NCI-H2107 (cell line): ENCODE measurements at regions not wholly inside any gene's neighbourhood (a gene's known extent, or its start where the extent isn't known, plus 50 kb on each side); places are given as distances from the start of the nearest gene placed in this dataset.

Experiments
- DNase-seq: peaks from one replicate; lab custom pipeline; 2025; lab: John Stamatoyannopoulos, UW

DNA sequence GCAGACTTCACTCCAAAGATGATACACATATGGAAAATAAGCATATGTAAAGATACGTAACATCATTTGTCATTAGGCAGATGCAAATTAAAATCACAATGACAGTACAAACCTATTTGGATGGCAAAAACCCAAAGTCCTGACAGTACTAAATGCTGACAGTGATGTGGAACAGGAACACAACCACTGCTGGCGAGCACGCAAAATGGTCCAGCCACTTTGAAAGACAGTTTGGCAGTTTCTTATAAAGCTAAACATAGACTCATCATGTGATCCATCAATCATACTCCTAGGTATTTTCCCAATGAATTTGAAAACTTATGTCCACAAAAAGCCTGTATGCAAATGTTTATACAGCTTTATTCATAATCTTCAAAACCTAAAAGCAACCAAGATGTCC, 200.7 kb downstream of the RAMP3 start:
- DNase-seq, result no peak

DNA sequence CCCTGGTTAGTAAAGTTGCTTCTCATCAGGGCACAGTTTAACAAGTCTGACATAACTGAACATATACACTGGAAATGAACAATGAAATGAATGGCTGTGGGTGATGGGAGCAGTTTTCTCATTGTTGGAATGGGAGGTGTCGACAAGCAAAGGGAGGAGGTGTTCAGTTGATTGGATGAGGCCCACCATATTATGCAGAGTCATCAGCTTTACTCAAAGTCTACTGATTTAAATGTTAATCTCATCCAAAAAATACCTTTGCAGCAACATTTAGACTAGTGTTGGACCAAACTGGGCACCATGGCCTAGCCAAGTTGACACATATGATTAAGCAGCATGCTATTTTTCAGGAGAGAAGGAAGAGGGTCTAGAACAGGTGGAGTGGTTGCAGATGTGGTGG, 201.7 kb downstream of the RAMP3 start:
- DNase-seq, result no peak

DNA sequence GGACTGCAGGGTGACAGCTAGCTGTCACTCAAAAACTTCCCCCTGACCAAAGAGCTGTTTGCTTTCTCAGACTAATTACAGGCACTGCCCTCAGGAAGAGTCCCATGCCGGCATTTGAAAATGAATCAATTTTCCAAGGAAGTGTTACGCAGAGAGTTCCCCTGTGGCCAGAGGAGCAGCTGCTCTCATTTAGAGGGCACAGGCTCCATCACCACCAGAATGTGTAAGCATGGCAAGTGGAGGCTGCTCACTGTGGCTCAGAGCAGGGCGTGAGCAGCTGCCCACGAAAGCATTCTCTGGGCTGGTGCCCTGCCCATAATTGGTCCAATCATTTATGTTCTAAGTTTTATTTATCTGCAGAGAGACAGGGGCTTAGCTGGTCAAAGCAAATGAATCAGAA, 202.2 kb downstream of the RAMP3 start:
- DNase-seq, result no peak

DNA sequence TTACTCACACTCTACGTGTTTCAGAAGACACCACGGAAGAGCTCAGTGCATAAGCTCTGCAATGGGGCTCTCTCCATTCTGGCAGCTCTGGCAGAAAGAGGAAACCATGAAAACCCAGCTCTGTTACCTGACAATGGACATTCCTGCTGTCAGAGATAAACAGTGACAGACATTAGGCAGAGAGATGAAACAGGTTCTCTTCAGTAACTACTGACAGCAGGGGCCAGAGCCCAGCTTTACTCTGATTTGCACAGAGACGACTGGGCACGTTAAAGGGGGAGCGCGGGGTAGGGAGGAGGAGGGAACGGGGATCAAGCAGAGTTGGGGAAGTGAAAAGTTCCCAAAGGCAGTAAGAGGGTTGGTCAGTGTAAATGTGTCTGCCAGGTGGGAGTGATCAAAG, 206.1 kb downstream of the RAMP3 start:
- no peak for DNase-seq

DNA sequence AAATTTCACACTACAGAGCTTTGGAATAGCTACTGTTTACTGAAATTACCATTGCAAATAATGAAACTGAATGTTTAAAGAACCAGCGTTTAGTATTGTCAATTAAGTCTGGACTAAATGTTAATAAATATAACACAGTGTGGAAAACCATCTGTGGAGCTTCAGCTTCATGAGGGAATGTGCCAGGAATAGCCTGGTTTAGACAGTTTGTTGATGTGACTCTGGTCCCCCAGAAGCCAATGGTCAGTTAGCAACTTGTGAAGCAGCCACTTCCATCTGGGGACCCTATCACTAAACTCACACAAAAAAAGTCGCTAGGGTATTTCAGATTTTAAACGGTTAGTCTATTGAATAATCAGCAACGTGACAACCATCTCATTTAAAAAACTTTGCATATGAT, 207.8 kb downstream of the RAMP3 start:
- no peak for DNase-seq

DNA sequence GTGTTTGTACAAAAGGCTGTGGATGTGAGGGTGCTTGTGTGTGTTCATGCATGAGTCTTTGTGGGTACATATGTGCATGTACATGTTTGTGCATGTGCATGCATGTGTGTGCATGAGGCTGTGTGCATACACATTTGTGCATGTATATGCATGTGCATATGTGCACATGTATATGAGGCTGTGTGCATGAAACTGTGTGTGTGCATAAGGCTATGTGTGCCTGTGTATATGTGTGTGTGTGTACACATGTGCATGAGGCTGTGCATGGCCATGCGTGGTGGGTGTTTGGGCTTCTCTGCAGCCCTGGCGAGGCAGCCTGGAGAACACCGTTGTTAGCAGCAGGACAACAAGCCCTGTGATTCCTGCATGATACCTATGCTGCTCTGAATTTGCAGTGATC, 207.7 kb upstream of the ADCY1 start:
- DNase-seq, result no peak

DNA sequence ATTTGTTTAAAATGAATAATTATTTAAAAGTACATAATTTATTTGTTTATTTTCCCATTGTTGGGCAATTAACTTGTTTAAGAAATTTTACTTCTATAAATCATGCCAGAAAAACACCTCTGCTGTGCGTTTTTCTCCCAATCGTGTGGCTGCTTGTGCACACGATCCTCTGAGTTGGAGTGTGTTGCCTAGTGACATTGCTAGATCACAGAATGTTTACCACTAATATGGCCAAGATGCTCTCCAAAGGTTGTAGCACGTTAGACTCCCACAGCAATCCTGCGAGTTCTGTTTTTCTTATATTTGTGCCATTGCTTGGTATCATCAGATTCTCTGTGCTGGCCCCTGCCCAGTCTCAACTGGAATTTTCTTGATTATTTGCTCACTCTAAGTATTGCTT, 207.1 kb upstream of the ADCY1 start:
- no peak for DNase-seq

DNA sequence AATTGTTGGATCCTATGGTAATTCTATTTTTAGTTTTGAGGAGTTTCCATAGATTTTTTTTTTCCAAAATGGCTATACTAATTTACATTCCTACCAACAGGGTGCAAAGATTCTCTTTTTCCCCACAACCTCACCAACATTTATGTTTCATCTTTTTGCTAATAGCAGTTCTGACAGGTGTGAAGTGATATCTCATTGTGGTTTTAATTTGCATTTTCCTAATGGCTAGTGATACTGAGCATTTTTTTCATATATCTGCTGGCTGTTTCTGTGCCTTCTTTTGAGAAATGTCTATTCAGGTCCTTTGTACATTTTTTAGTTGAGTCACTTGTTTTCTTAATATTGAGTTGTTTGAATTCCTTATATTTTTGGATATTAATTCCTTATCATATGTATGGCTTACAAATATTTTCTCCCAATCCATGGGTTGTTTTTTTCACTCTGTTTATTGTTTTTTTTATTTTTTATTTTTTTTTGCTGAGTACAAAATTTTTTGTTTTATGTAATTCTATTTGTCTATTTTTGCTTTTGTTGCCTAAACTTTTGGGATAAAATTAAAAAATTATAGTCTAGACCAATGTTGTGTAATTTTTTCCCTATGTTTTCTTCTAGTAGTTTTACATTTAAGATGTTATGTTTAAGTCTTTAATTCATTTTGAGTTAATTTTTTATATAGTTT, 205.9 kb upstream of the ADCY1 start:
- DNase-seq, result no peak

DNA sequence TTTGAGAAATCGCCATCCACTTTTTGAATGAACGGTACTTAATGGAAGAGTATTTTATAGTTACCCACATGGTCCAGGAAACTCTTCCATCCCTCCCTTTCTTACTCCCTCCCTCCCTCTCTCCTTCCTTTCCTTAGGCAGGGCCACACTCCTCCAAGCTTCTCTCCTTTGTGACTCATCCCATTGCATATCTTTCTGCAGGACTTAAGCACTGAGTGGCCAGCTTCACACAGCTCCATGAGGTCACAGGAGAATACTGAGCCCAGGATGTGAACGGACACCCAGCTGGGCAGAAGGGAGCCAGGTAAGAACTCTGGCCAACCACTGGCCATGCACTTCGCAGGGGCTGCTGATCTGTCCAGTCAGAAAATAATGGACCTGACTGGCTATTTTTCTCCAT, 189.7 kb upstream of the ADCY1 start:
- no peak for DNase-seq

DNA sequence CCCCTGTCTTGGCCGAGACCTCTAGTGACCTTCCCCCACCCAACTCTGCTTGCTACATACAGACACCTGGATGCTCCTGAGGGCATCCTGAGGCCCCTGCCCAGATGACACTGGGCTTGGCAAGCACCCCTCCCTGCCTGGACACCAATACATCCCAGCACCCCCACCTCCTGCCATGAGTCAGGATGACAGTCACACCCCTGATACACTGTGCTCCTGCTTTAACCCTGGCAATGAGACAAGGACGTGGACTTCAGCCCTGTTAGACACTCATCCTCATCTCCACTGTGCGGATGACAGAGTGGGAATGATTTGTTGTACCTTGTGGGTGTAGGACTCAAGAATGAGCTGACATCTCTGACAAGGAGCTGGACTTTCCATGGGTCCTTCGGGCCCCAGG, 186.3 kb upstream of the ADCY1 start:
- DNase-seq, result no peak

DNA sequence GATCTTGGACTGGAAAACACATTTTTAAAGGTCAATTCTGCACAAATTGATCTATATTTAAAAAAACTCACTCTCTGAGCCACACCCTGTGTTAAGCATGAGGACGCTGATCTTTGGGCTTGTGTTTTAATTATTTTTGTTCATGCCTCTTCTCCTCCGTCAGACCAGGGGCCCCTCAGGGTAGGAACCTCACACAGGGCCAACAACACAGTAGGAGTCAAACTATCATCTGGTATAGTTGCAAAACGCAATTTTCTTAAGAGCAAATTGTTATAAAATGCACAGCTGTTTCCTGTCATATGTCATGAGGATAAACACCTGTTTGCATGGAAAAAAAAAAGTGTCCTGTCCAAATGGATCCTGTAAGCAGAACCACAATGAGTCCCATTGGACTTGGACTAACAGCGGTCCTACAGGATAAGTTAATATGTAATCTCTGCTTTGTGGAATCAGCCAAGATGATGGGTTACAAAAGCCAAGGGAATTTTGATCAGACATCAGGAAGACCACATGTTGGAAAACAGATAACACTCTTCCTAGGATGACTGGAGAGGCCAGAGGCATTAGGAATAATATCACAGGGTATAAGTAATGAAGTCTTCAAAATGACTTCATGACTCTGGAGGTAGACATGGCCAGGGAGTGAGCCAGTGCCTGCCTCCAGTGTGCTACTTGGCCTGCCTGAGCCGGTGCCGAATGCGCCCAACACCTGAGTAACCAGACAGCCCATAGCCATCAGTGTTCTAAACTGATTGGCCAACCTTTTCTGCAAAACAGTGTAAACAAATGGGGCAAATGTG, 184.9 kb upstream of the ADCY1 start:
- no peak for DNase-seq

DNA sequence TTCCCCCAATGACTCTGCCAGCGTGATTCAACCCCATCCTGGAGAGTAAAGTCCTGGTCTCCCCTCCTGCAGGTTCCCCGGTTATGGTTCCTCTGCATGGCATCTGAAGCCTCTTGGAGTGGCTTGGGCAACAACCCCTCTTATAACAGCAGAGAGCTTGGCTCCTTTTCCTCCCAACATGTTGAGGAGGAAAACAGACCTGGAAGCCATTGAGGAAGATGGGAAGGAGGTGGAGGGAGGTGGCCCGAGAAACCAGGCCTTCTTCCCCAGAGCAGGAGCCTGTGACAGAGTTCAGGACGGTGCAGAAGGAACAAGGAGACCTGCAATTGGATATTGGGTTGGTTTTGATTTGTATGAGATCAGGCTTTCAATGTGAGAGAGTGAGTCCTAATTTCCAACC, 184.0 kb upstream of the ADCY1 start:
- no peak for DNase-seq

DNA sequence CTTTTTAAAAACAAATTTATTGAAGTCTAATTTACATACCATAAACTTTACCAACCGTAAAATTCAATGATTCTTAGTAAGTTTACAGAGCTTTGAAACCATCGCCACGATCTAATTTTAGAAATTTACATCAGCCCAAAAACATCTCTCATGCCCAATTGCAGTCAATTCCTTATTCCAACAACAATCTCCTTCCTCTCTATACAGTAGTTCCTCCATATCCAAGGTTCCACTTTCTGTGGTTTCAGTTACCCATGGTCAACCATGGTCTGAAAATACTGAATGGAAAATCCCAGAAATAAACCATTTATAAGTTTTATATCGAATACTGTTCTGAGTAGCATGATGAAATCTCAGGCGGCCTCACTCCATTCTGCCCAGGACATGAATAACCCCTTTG, 183.4 kb upstream of the ADCY1 start:
- no peak for DNase-seq

DNA sequence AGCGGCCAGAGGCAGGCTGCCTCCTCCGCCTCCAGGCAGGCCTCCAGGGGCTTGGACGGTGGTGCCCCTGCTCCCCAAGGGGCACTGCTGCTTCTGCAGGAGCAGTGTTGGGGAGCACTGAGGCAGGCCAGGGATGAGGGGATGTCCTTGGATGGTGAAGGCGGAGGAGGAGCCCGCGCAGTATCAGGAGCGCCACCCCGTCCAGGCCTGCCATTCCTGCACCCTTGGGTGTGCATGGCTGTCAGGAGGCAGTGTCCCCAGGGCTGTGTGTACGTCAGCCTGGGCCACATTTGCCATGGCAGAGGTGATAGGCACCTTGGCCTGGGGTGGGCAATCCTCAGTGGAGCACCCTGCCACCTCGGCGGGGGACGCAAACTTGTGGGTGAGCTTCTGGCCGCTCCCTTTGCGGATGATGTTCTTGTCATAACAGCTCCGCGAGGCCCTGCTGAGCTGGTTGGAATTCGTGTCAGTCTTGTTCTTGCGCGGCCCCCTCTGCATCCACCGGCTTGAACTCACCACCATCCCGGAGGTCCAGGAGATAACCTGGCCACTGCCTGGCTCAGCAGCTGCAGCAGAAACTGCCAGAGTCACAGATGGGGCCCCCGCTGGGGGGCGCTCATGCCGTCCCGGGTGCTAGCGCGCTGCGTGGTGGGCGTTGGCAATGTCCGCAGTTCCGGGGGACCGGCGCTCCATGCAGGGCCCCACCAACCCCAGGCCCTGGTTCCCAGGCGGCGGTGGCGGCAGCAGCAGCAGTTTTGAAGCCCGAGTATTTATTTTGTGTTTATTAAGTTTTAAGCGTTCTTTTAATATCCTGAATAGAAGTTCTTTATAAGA, 182.3 kb upstream of the ADCY1 start:
- no peak for DNase-seq

DNA sequence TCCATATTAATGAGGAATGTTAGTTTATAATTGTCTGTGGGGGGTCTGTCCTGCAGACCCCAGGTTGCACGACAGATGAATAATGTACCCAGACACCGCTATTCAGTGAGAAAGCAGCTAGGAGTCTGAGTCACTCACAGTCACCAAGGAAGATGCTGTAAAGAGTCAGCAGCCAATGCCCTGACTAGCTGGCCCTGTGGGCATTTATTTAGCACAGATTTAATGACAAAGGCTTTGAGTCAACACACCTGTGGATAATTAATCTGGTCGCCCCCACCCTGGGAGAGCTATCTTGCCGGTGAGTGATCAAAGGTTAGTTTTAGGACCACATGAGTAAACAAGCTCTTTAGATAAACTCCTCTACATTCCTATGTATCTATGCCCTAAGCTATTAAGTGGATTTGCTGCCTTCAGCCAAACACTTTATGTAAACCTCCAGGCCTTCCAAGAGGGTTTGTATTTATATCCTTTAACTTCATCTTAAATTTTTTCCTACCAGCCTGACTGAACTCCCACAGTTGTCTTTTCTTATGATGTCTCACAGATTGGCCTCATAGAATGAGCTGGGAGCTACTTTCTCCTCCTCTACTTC, 180.0 kb upstream of the ADCY1 start:
- no peak for DNase-seq

DNA sequence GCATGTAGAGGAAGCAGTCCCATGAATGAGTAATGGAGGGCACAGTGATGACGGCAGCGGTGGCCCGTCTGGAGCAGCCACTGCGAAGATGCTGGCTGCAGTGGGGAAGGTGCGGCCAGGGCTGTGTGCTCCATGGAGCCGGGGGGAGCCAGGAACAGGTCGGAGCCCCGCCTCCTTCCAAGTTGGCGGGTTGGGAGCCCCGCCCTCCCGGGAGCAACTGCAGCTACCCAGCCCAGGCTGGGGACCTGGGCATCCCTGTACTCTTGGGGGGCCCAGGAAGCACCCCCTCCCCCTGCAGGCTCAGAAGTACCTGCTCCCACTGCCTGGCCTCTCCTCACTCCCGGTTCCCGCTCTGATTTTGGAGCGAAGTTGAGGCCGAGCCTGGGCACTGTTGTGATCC, 175.1 kb upstream of the ADCY1 start:
- DNase-seq, result no peak

DNA sequence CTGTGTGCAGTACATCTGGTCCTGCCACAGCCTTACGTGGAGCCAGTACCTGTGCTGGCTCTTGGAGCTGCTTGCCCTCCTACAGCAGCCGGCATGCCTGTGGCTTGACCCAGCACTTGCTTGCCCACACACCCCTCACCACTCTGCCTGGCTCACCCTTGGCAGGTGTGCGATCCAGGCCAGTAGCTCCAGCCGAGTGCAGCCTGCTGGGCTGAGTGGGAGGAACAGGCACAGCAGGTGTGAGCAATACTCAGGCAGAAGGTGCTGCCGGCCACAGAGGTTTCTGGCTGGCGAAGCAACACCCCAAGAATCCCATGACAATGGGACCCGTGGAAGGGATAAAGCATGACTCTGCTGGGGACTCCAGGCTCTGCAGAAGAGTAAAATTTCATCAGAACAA, 173.5 kb upstream of the ADCY1 start:
- DNase-seq, result peak; percentile 26

DNA sequence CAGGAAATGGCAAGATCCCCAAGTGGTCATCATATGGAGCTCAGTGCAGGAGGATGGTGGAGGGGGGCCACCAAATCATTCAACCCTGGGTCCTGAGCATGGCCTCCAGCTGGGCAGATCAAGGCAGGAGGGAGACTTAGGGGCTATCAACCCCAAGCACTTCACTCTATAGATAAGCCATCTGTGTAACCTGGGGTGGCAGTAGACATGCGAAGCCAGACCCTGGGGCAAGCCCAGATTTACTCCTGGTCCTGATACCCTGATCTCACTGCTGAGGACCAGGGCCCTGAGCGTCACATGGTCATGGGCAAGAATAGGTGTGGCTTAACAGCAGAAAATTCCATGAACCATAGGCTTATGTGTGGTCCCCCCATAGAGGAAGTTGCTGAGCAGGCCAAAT, 173.0 kb upstream of the ADCY1 start:
- no peak for DNase-seq

DNA sequence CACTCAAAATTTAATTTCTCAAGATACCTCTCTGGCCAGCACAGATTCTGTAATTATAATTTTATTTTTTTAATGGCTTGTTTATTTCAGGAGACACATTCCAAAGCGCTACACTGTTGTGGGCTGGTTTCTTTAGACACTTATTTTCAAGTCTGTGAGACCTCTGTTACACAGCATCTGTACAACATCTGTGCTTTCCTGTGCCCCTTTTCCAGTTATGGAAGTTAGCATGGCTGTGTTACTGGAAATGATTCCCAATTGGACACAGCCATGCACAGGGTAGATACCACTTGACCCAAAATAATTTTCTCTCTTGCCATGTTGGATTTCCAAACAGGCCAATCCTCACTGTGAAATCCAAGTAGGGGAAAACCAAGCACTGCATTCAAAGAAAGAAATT, 172.3 kb upstream of the ADCY1 start:
- no peak for DNase-seq

DNA sequence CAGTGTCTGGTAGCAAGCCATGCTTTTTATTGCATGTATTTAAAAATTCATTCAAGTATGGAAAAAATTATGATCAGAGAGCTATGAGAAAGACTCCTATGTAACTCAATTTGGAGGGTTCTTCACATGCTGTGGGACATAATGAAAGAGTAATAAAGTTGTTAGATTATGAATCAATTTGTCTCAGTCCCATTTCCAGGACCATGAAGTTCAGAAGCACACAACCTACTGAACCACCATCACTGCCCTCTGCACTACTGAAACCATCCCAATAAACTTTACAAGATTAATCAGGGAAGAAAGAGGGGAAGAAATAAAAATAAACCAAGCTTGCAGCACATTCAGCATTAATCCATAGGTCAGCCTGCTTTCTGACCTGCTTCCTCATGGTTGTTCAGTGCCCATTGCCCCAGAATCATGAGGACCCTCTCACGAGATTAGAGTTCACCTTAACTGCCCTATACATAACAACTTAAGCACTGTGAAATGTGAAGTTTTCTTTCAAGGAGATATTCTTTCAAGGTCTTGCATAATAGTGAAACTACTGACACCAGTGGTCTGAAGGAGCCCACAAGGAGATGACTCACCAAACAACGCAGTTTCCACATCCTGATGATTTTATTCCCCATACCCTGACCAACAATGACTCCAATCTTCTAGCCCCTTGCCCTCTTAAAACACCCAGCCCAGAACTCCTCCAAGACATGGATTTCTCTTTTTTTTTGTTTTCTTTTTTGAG, 171.5 kb upstream of the ADCY1 start:
- no peak for DNase-seq

DNA sequence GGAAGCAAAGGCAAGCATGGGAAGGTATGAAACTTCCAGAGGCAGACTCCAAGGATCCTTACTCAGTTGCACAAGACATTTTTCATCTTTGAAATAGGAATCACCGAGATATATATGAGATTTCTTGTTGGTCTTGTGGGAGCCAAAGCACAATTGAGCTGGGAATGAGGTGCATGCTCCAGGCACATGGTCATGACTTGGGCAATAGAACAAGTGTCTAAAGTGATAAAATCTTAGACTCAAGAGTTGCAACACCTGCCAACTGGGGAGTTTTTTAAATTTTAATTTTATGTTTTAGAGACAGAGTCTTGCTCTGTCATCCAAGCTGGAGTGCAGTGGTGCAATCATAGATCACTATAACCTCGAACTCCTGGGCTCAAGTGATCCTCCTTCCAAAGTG, 169.5 kb upstream of the ADCY1 start:
- DNase-seq, result no peak
